HG03342 (cell line): ENCODE measurements at regions not wholly inside any gene's neighbourhood (a gene's known extent, or its start where the extent isn't known, plus 50 kb on each side); places are given as distances from the start of the nearest gene placed in this dataset.

Experiments
- ATAC-seq: cut with Tn5 transposase; IDR thresholded peaks from one replicate; pipeline ENCODE4 v1.9.1; 2021; ENCODE audit warnings: mild to moderate bottlenecking, moderate library complexity; ENCODE audit not compliant: unreplicated experiment

GRCh38 chr4:30783751-30784150 lies 63.6 kb downstream of the PCDH7 start:
- no peak for ATAC-seq

GRCh38 chr4:30789219-30789671 lies 69.1 kb downstream of the PCDH7 start:
- ATAC-seq = no peak

- ATAC-seq = no peak
These were observed 70.0 kb downstream of the PCDH7 start for GRCh38 chr4:30790123-30790522.

DNA sequence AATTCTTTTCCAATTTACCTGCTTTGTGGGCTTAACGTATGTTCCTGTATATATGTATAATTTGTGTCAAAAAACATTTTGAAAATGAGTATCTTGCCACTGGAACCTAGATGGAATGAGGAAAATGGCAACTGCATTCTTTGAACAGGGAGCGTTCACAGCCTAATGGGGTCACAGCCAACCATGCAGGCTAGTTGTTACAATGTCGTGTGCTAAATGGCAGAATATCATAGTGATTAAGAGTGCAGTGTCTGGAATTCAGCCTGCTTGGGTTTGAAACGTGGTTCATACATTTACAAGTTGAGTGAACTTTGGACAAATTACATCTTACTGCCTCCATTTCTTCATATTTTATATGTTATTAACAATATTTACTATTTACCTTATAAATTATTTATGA lies 70.8 kb downstream of the PCDH7 start:
- no peak for ATAC-seq

DNA sequence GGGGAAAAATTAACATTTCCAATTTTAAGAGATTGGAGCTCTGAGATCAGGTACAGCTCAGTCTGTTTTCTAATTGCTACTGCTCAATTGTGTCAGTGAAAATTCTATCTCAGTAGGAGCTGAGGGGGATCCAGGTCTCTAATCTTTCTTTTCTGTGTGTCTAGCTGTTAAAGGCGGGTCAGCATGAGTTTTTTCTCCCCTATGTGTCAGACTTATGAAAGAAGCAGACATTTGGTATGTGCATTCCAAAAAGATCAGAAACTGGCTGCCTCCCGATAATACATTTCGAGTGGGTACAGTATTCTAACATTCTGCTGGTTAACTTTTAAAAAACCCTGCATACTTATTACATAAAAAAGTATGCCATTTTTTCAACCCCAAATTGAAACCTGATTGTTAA lies 72.4 kb downstream of the PCDH7 start:
- ATAC-seq = no peak

DNA sequence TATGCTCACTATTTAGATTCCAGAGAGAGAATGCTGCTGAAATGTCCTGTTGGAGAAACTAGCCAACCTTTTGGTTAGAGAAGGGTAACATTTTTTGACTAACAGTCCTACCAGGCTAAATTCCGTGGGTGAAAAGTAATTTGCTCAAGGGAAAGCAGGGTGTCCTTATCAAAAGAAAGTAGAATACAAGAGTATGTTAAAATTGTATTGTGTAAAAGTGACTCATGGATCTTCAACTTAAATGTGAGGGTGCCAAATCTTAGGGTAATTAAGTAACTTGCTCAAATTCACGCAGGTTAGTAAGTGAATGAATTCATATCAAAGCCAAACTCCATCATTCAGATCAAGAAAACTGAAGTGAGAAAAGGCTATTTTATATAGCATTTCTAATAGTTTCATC lies 81.7 kb downstream of the PCDH7 start:
- ATAC-seq = no peak

GRCh38 chr4:30802622-30803323 lies 82.6 kb downstream of the PCDH7 start:
- ATAC-seq = no peak

- no peak for ATAC-seq
These were observed 88.1 kb downstream of the PCDH7 start for GRCh38 chr4:30808276-30808675.

- no peak for ATAC-seq
These were observed 91.1 kb downstream of the PCDH7 start for GRCh38 chr4:30811296-30811695.

GRCh38 chr4:30815685-30816084 lies 95.5 kb downstream of the PCDH7 start:
- ATAC-seq = no peak

GRCh38 chr4:30817447-30817846 lies 97.3 kb downstream of the PCDH7 start:
- no peak for ATAC-seq

DNA sequence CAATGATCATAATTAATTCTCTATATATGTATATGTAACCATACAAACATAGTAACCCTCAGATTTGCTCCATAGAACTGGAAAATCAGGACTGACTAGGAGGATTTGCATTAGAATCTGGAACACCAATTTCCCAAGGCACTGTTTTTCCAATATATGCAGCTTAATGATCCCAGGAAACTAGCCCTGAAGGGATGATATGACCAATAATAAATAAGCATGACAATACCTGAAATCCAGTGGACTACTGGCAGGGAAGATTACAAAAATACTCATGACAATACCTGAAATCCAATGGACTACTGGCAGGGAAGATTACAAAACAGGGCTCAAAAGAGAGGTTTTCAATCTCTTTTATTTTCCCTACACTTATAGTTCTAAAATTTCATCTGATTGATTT lies 98.4 kb downstream of the PCDH7 start:
- ATAC-seq = no peak

DNA sequence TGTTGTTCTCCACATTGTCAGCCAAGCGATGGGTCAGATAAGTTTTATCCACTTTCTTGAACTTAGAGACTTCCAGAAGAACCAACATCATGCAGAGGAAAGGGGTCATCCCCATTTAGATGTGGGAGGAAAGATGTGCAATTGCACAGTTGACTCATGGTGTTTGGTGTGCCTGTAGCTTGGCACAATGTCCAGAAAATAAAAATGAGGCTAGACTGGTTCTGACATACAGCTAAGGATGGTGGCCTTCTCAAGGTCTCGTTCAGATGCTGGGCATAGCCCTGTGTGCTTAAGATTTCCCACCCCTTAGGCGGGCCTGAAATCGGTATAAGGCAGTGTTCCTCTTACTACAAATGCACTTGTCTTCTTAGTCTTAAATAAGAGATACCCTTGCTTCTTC lies 101.1 kb downstream of the PCDH7 start:
- ATAC-seq = no peak

- ATAC-seq = no peak
These were observed 101.9 kb downstream of the PCDH7 start for GRCh38 chr4:30821859-30822612.

DNA sequence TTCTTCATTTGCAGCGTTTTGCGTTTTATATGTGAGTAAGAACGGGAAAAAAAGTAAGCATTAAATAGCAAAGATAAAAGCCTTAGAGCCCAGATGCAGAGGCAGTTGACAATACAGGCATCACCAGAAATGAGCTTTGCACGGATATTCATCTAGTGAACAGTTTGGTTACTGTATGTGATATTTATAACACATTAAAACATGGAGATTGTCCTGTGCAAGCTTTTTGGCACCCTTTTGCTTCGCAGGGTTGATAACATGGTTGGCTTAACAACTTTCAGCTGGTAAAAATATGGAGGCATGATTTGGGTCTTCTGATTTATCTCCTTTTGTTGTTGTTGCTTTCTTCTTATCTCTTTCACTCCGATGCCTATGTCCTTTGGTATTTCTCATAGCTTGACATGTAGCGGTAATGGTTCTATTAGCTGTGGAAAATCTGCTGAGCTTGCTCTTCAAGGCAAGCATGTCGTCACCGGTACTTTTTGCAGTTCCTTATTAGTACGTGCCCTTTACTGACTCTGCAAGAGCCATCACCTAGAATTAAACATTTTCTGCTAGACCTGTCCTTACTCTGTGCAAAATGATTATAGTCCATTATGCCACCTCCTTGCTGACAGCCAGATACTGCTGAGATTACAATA lies 102.9 kb downstream of the PCDH7 start:
- no peak for ATAC-seq

DNA sequence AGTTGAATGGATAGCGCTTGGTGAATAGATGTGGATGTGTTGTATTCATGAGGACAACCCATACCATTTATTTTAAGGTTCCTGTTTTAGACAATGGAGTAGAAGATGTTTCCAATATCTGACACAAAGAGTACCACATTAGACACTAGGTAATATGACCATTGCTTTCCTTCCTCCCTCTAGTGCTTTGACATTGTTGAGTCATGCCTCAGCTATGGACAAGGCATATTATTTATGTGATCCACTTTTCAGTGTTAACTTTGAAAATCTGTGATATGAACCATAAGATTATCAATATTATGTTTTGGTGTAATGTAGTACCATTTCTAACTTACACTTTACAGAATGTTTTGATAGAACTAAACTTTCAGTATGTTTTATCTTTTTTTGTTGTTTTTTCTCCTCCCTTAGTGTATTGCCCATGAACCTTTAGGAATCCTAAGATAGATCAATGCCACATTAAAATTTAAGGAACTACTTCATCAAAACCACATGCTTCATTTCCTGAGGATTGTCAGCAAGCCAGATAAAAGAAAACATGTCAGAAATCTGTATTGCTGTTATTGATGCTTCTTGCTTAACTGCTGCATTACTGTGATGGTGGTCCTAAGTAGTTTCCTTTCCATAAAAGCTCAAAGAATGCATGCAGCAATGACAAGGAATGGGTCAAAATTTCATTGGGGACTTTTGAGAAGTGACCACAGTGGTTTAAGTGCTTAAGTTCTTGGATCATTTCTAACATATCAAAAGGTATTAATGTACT lies 105.0 kb downstream of the PCDH7 start:
- no peak for ATAC-seq

DNA sequence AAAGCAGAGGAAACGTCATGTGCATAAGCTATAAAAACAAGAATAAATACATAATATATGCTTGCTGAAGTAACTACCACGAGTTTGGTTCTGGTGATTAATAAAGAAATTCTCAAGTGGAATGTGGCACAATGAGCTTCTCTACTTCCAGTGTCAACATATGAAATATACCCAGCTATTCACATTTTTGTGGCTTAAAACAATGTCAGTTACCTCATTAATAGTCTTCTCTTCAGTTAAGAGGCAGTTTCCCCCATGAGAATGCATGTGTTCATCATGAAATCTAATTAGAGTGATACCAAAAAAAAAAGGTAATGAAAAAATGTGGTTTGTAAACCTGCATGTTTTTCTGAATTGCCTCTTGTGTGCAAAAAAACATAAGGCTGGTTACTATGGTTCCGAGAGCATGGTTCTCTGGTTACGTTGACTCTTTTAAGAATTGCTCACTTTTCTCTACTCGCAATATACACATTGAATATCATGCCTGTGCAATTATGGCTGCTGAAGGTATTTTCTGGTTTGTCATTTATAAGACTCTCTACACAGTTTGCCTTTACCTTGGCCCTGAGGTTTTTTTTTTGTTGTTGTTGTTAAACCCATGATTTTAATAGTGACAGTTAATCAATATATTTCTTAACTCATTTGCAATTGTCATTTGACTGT lies 108.2 kb downstream of the PCDH7 start:
- no peak for ATAC-seq

GRCh38 chr4:30832639-30833038 lies 112.5 kb downstream of the PCDH7 start:
- no peak for ATAC-seq

DNA sequence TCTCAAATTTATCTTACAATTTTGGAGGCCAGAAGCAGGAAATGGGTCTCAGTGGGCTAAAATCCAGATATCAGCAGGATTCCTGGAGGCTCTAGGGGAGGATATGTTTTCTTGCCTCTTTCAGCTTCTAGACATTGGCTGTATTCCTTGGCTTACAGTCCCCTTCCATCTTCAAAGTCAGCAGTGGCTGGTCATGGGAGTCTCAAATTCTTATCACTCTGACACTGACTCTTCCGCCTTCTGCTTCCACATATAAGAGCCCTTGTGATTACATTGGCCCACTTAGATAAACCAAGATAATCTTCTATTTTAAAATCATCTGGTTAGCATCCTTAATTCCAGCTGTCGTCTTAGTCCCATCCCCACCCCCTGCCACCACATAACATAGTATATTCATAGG lies 113.0 kb downstream of the PCDH7 start:
- ATAC-seq = no peak

- no peak for ATAC-seq
These were observed 114.9 kb downstream of the PCDH7 start for GRCh38 chr4:30835044-30835443.

DNA sequence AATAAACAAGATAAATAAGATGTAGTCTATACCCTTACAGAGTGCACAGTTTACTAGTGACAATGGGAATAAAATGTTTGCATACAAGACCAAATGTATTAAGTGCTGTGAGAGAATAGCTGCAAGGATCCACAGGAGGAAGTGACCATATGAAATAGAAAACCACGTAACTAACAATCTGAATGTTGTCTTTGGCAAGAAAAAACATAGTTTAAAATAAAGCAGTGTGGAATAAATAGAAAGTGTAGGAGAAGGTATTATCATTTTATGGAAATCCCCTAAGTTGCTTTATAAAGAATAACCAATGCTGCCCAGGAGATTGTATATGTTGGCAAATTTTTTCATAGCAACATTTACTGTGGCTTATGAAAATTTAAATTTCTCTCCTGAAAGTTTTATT lies 116.1 kb downstream of the PCDH7 start:
- ATAC-seq = no peak
